ENCODE measurements at regions not wholly inside any gene's neighbourhood (a gene's known extent, or its start where the extent isn't known, plus 50 kb on each side); places are given as distances from the start of the nearest gene placed in this dataset.
"Not testable (repeated sequence)": the region's sequence is repeated elsewhere in the genome, so short reads cannot be mapped to it uniquely, and the experiment has no call there.

- no peak overlapping the region for H3K27ac ChIP-seq
- H3K9me2 ChIP-seq (ENCODE audit: insufficient read depth) = no peaks in the 10 kb centered on the region
- no peak overlapping the region for H3K4me2 ChIP-seq (ENCODE audit: unreplicated experiment)
- no peaks in the 10 kb centered on the region for H4K20me1 ChIP-seq (ENCODE audit: insufficient read depth)
- H3K4me3 ChIP-seq = no peak overlapping the region
- H3K79me2 ChIP-seq (ENCODE audit: insufficient read depth) = no peaks in the 10 kb centered on the region
- H3K9me3 ChIP-seq (ENCODE audit: low read depth) = no peaks in the 10 kb centered on the region
- in situ Hi-C loops (cut with MboI) = no loop called here
- H3K9ac ChIP-seq = no peak overlapping the region
- peak overlapping the region; percentile 37; the same call in 1 of the 2 replicates for H2AFZ ChIP-seq
- no peaks in the 10 kb centered on the region for H3K27me3 ChIP-seq (replicated peaks; ENCODE audit: insufficient read depth)
- H3F3A ChIP-seq (ENCODE audit: insufficient read depth) = no peaks in the 10 kb centered on the region
- H3K36me3 ChIP-seq (ENCODE audit: low read depth) = no peaks in the 10 kb centered on the region
- TF ChIP-seq EZH2phosphoT487 (IDR thresholded peaks at IDR 0.05; ENCODE audit: insufficient read depth, low read depth) (no peak), EZH2 (IDR thresholded peaks at IDR 0.05; ENCODE audit: insufficient read depth, poor library complexity, severe bottlenecking) (no peak)
- H3K4me1 ChIP-seq (ENCODE audit: insufficient read depth) = no peaks in the 10 kb centered on the region
- 64 to 66% methylated on average over 3 of the region's 3 CpGs for WGBS, 2 experiments (ENCODE audit: low coverage in 1 of 2, low lambda C conversion rate in 2 of 2, missing lambda C conversion rate in 2 of 2)
- DNase-seq = no peak
Measured at GRCh38 chr4:33850371-33850902, 2393.9 kb downstream of the ARAP2 start.

- H3K4me3 ChIP-seq; H3K9me3 ChIP-seq (ENCODE audit: low read depth); H4K20me1 ChIP-seq (ENCODE audit: insufficient read depth); H3K4me1 ChIP-seq (ENCODE audit: insufficient read depth); H3K36me3 ChIP-seq (ENCODE audit: low read depth); H3K27me3 ChIP-seq (replicated peaks; ENCODE audit: insufficient read depth); H2AFZ ChIP-seq; H3F3A ChIP-seq (ENCODE audit: insufficient read depth); H3K4me2 ChIP-seq (ENCODE audit: unreplicated experiment); DNase-seq; in situ Hi-C loops (cut with MboI); H3K27ac ChIP-seq; H3K9ac ChIP-seq; H3K79me2 ChIP-seq (ENCODE audit: insufficient read depth); H3K9me2 ChIP-seq (ENCODE audit: insufficient read depth): not testable (repeated sequence)
Measured at GRCh38 chr4:33853670-33854069, 2390.6 kb downstream of the ARAP2 start.

GRCh38 chr4:33864290-33864859, 2379.9 kb downstream of the ARAP2 start:
- H3K79me2 ChIP-seq (ENCODE audit: insufficient read depth) = no peaks in the 10 kb centered on the region

GRCh38 chr4:33873791-33874190, 2370.5 kb downstream of the ARAP2 start:
- Histone ChIP-seq H4K20me1 (ENCODE audit: insufficient read depth) (no peaks in the 10 kb centered on the region), H3K9me3 (ENCODE audit: low read depth) (no peaks in the 10 kb centered on the region), H3K4me3 (no peak overlapping the region), H3K36me3 (ENCODE audit: low read depth) (no peaks in the 10 kb centered on the region), H3K27me3 (replicated peaks; ENCODE audit: insufficient read depth) (no peaks in the 10 kb centered on the region), H3K27ac (no peak overlapping the region), H2AFZ (no peak overlapping the region), H3K9me2 (ENCODE audit: insufficient read depth) (no peaks in the 10 kb centered on the region), H3K4me1 (ENCODE audit: insufficient read depth) (no peaks in the 10 kb centered on the region), H3K4me2 (ENCODE audit: unreplicated experiment) (no peak overlapping the region), H3K9ac (no peak overlapping the region), H3F3A (ENCODE audit: insufficient read depth) (no peaks in the 10 kb centered on the region), H3K79me2 (ENCODE audit: insufficient read depth) (no peaks in the 10 kb centered on the region)
- DNase-seq = no peak
- in situ Hi-C loops (cut with MboI) = no loop called here
- 68 to 71% methylated on average over 1 of the region's 1 CpG for WGBS, 2 experiments (ENCODE audit: low coverage in 1 of 2, low lambda C conversion rate in 2 of 2, missing lambda C conversion rate in 2 of 2)
- TF ChIP-seq EZH2phosphoT487 (IDR thresholded peaks at IDR 0.05; ENCODE audit: insufficient read depth, low read depth) = no peak
- TF ChIP-seq EZH2 (IDR thresholded peaks at IDR 0.05; ENCODE audit: insufficient read depth, poor library complexity, severe bottlenecking) = no peak

More at GRCh38 chr4:33864290-33864859, 2379.9 kb downstream of the ARAP2 start:
- Histone ChIP-seq H3K9me3 (ENCODE audit: low read depth) (no peaks in the 10 kb centered on the region), H3K27ac (no peak overlapping the region), H4K20me1 (ENCODE audit: insufficient read depth) (no peaks in the 10 kb centered on the region), H2AFZ (no peak overlapping the region), H3K36me3 (ENCODE audit: low read depth) (no peaks in the 10 kb centered on the region), H3K4me2 (ENCODE audit: unreplicated experiment) (no peak overlapping the region), H3K9me2 (ENCODE audit: insufficient read depth) (no peaks in the 10 kb centered on the region), H3K4me3 (no peak overlapping the region), H3K9ac (no peak overlapping the region), H3K27me3 (replicated peaks; ENCODE audit: insufficient read depth) (no peaks in the 10 kb centered on the region), H3K4me1 (ENCODE audit: insufficient read depth) (no peaks in the 10 kb centered on the region), H3F3A (ENCODE audit: insufficient read depth) (no peaks in the 10 kb centered on the region)
- no peak for TF ChIP-seq EZH2 (IDR thresholded peaks at IDR 0.05; ENCODE audit: insufficient read depth, poor library complexity, severe bottlenecking)
- no peak for TF ChIP-seq EZH2phosphoT487 (IDR thresholded peaks at IDR 0.05; ENCODE audit: insufficient read depth, low read depth)
- in situ Hi-C loops (cut with MboI) = no loop called here
- no peak for DNase-seq
- 75 to 82% methylated on average over 6 of the region's 6 CpGs for WGBS, 2 experiments (ENCODE audit: low coverage in 1 of 2, low lambda C conversion rate in 2 of 2, missing lambda C conversion rate in 2 of 2)

- Histone ChIP-seq H3K9me2 (ENCODE audit: insufficient read depth) (no peaks in the 10 kb centered on the region), H3F3A (ENCODE audit: insufficient read depth) (peaks cover 17% of the 10 kb centered on the region; the same call in 1 of the 2 replicates), H3K4me3 (no peak overlapping the region), H4K20me1 (ENCODE audit: insufficient read depth) (no peaks in the 10 kb centered on the region), H3K79me2 (ENCODE audit: insufficient read depth) (no peaks in the 10 kb centered on the region), H3K27me3 (replicated peaks; ENCODE audit: insufficient read depth) (no peaks in the 10 kb centered on the region), H3K9me3 (ENCODE audit: low read depth) (no peaks in the 10 kb centered on the region), H3K9ac (no peak overlapping the region), H3K27ac (no peak overlapping the region), H2AFZ (no peak overlapping the region), H3K36me3 (ENCODE audit: low read depth) (no peaks in the 10 kb centered on the region), H3K4me1 (ENCODE audit: insufficient read depth) (peaks cover 18% of the 10 kb centered on the region), H3K4me2 (ENCODE audit: unreplicated experiment) (no peak overlapping the region)
- TF ChIP-seq EZH2 (IDR thresholded peaks at IDR 0.05; ENCODE audit: insufficient read depth, poor library complexity, severe bottlenecking) = no peak
- no peak for TF ChIP-seq EZH2phosphoT487 (IDR thresholded peaks at IDR 0.05; ENCODE audit: insufficient read depth, low read depth)
- in situ Hi-C loops (cut with MboI) = no loop called here
- DNase-seq = no peak
Measured at GRCh38 chr4:33878710-33879109, 2365.6 kb downstream of the ARAP2 start.
